HL-60 (cell line): ENCODE measurements at regions not wholly inside any gene's neighbourhood (a gene's known extent, or its start where the extent isn't known, plus 50 kb on each side); places are given as distances from the start of the nearest gene placed in this dataset.

Experiments used
- CTCF ChIP-seq: IDR thresholded peaks from one replicate; pipeline ENCODE4 v1.5.1; 2011; ENCODE audit warnings: low read length, control low read depth, inconsistent platforms; ENCODE audit not compliant: insufficient read depth
- POLR2AphosphoS5 ChIP-seq: IDR thresholded peaks from 2 replicates; pipeline ENCODE4 v1.6.1; 2012; ENCODE audit warnings: low read depth
- REST ChIP-seq: IDR thresholded peaks from 2 replicates; pipeline ENCODE4 v1.6.1; 2012; ENCODE audit warnings: low read depth; ENCODE audit not compliant: insufficient replicate concordance

DNA sequence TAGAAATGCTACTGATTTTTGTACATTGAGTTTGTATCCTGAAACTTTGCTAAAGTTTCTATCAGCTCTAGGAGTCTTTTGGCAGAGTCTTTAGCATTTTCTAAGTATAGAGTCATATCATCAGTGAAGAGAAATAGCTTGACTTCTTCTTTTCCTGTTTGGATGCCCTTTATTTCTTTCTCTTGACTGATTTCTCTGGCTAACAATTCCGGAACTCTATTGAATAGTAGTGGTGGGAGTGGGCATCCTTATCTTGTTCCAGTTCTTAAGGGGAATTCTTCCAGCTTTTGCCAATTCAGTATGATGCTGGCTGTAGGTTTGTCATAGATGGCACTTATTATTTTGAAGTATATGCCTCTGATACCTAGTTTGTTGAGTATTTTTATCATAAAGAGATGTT, 197.7 kb downstream of the AASDHPPT start:
- TF ChIP-seq CTCF (no peak), POLR2AphosphoS5 (no peak), REST (no peak)
